HEK293 (cell line): ENCODE measurements at regions not wholly inside any gene's neighbourhood (a gene's known extent, or its start where the extent isn't known, plus 50 kb on each side); places are given as distances from the start of the nearest gene placed in this dataset.
A peak's percentile ranks its signal among the peaks of the same experiment; 100 is the strongest.

ENCODE experiments used
- CTCF ChIA-PET: fragments of 350-600 bp; formaldehyde crosslinking; extraction: SDS; loops from one replicate; lab custom pipeline; 2021; ENCODE audit warnings: antibody characterized with exemption; lab: Yijun Ruan, JAX
- POLR2A ChIA-PET: fragments of 300-600 bp; formaldehyde crosslinking; extraction: SDS; loops from one replicate; lab custom pipeline; 2020; ENCODE audit warnings: antibody characterized with exemption, inconsistent platforms; lab: Yijun Ruan, JAX
- H3K27ac ChIP-seq: fragments of 200-500 bp; sonication (Bioruptor generic); 2 replicates; pipeline ENCODE4 v1.5.1; 2014; ENCODE audit warnings: low read depth, low read length, control low read depth, inconsistent platforms; ENCODE audit errors: extremely low read depth
- H3K36me3 ChIP-seq, 2 experiments: fragments of 200-500 bp in 1 of 2; sonication (Bioruptor generic) in 1 of 2; 1 replicate in 1 of 2; 2 replicates in 1 of 2; pipeline ENCODE4 v1.5.1; 2014 to 2017; ENCODE audit warnings: inconsistent platforms in 2 of 2, low read length in 2 of 2; ENCODE audit not compliant: control insufficient read depth in 2 of 2, insufficient read depth in 1 of 2
- H3K4me1 ChIP-seq: fragments of 200-500 bp; sonication (Bioruptor generic); 2 replicates; pipeline ENCODE4 v1.5.1; 2014; ENCODE audit warnings: mild to moderate bottlenecking, low read length, inconsistent platforms; ENCODE audit not compliant: control insufficient read depth, insufficient read depth
- H3K4me3 ChIP-seq: 2 replicates; pipeline ENCODE4 v1.5.1; 2011; ENCODE audit warnings: low read depth, mild to moderate bottlenecking, control low read depth, low read length, moderate library complexity
- H3K9me3 ChIP-seq: fragments of 200-500 bp; sonication (Bioruptor generic); 2 replicates; pipeline ENCODE4 v1.5.1; 2014; ENCODE audit warnings: low read depth, low read length, inconsistent platforms; ENCODE audit not compliant: control insufficient read depth, insufficient read depth
- BCL11A ChIP-seq: fragments of 450-650 bp; formaldehyde crosslinking; IDR thresholded peaks from 2 replicates; pipeline ENCODE4 v1.5.1; 2016; ENCODE audit warnings: low read depth, missing biosample characterization, missing genetic modification characterization
- GLIS1 ChIP-seq: fragments of 450-650 bp; formaldehyde crosslinking; IDR thresholded peaks from 2 replicates; pipeline ENCODE4 v1.5.1; 2016; ENCODE audit warnings: missing biosample characterization, missing genetic modification characterization
- HOXD13 ChIP-seq: sonication (generic); formaldehyde crosslinking; IDR thresholded peaks from 2 replicates; pipeline ENCODE4 v1.8.0; 2022; ENCODE audit warnings: missing genetic modification reagents, borderline replicate concordance
- KLF8 ChIP-seq: fragments of 450-650 bp; formaldehyde crosslinking; IDR thresholded peaks from 2 replicates; pipeline ENCODE4 v1.5.1; 2016; ENCODE audit warnings: missing biosample characterization, missing genetic modification characterization
- MYNN ChIP-seq: fragments of 450-650 bp; formaldehyde crosslinking; IDR thresholded peaks from 2 replicates; pipeline ENCODE4 v1.5.1; 2016; ENCODE audit warnings: missing biosample characterization, missing genetic modification characterization, borderline replicate concordance
- OSR2 ChIP-seq: fragments of 450-650 bp; formaldehyde crosslinking; IDR thresholded peaks from 2 replicates; pipeline ENCODE4 v1.5.1; 2016; ENCODE audit warnings: missing biosample characterization, missing genetic modification characterization
- PRDM1 ChIP-seq: fragments of 450-650 bp; formaldehyde crosslinking; IDR thresholded peaks from 2 replicates; pipeline ENCODE4; 2016; ENCODE audit warnings: missing biosample characterization, missing genetic modification characterization
- SALL2 ChIP-seq: fragments of 450-650 bp; formaldehyde crosslinking; IDR thresholded peaks from 2 replicates; pipeline ENCODE4 v1.5.0; 2017; ENCODE audit warnings: missing biosample characterization, mild to moderate bottlenecking, missing genetic modification characterization, borderline replicate concordance
- ZBTB21 ChIP-seq: fragments of 450-650 bp; formaldehyde crosslinking; IDR thresholded peaks from 2 replicates; pipeline ENCODE4 v1.5.1; 2017; ENCODE audit warnings: missing biosample characterization, missing genetic modification characterization
- ZEB2 ChIP-seq: fragments of 450-650 bp; formaldehyde crosslinking; IDR thresholded peaks from 2 replicates; pipeline ENCODE4 v1.5.1; 2016; ENCODE audit warnings: missing biosample characterization, missing genetic modification characterization
- ZNF174 ChIP-seq: fragments of 450-650 bp; formaldehyde crosslinking; IDR thresholded peaks from 2 replicates; pipeline ENCODE4 v1.5.0; 2017; ENCODE audit warnings: missing biosample characterization, mild to moderate bottlenecking, missing genetic modification characterization
- ZNF239 ChIP-seq: fragments of 450-650 bp; formaldehyde crosslinking; IDR thresholded peaks from 2 replicates; pipeline ENCODE4 v1.5.1; 2016; ENCODE audit warnings: missing biosample characterization, missing genetic modification characterization
- ZNF266 ChIP-seq: fragments of 450-650 bp; formaldehyde crosslinking; IDR thresholded peaks from 2 replicates; pipeline ENCODE4 v1.5.1; 2016; ENCODE audit warnings: missing biosample characterization, missing genetic modification characterization, low read depth
- ZNF274 ChIP-seq, 2 experiments: fragments of 200-500 bp in 1 of 2; fragments of 450-650 bp in 1 of 2; sonication (Bioruptor generic) in 1 of 2; formaldehyde crosslinking in 1 of 2; IDR thresholded peaks; 2 replicates each; pipeline versions ENCODE4 v1.5.1 to v1.6.1; 2014 to 2016; ENCODE audit warnings: borderline replicate concordance in 1 of 2, inconsistent platforms in 1 of 2, low read length in 1 of 2, missing biosample characterization in 1 of 2, missing genetic modification characterization in 1 of 2
- ZNF354C ChIP-seq: fragments of 450-650 bp; formaldehyde crosslinking; IDR thresholded peaks from 2 replicates; pipeline ENCODE4 v1.5.1; 2016; ENCODE audit warnings: missing biosample characterization, missing genetic modification characterization, low read depth, borderline replicate concordance
- ZNF514 ChIP-seq: fragments of 450-650 bp; formaldehyde crosslinking; IDR thresholded peaks from 2 replicates; pipeline ENCODE4 v1.5.1; 2016; ENCODE audit warnings: missing biosample characterization, missing genetic modification characterization
- ZNF623 ChIP-seq: fragments of 450-650 bp; formaldehyde crosslinking; IDR thresholded peaks from 2 replicates; pipeline ENCODE4 v1.5.1; 2016; ENCODE audit warnings: missing biosample characterization, missing genetic modification characterization
- ZNF629 ChIP-seq: fragments of 450-650 bp; formaldehyde crosslinking; IDR thresholded peaks from 2 replicates; pipeline ENCODE4 v1.5.1; 2017; ENCODE audit warnings: missing biosample characterization, missing genetic modification characterization
- ZNF792 ChIP-seq: fragments of 450-650 bp; formaldehyde crosslinking; IDR thresholded peaks from 2 replicates; pipeline ENCODE4 v1.5.1; 2016; ENCODE audit warnings: missing biosample characterization, missing genetic modification characterization
- ZNF830 ChIP-seq: fragments of 450-650 bp; IDR thresholded peaks from 2 replicates; pipeline ENCODE4 v1.5.0; 2018; ENCODE audit warnings: missing biosample characterization, missing genetic modification characterization, low read depth, mild to moderate bottlenecking, moderate library complexity
- TF ChIP-seq, protein P1 (sequence below): fragments of 450-650 bp; formaldehyde crosslinking; IDR thresholded peaks from 2 replicates; pipeline ENCODE4 v1.5.1; 2016; ENCODE audit warnings: missing biosample characterization, missing genetic modification characterization, borderline replicate concordance
- TF ChIP-seq, protein P2 (sequence below): fragments of 450-650 bp; formaldehyde crosslinking; IDR thresholded peaks from 2 replicates; pipeline ENCODE4 v1.5.1; 2017; ENCODE audit warnings: missing biosample characterization, missing genetic modification characterization
- TF ChIP-seq, protein P3 (sequence below): fragments of 450-650 bp; formaldehyde crosslinking; IDR thresholded peaks from 2 replicates; pipeline ENCODE4 v1.5.1; 2016; ENCODE audit warnings: missing biosample characterization, missing genetic modification characterization, low read depth

DNA sequence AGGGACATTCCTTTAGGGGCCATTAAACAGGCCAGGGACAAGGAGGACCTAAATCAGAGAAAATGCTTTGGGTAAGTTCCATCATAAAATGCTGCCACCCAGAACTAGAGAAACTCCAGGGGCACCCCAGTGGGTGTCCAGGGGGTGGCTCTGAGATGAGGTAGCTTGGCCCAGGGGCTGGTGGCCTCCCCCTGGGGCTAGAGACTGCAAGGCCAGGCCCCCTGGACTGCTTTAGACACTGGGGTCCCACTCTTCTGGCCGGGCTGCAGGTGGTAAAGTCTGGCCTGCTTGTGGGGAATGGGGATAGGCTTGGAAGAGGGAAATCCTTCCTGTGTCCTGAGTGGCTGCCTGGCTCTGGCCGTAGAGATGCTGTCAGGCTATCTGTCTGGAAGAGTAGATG is 169.6 kb upstream of the PODXL start:
- ChIA-PET CTCF (interaction anchor here (1.1 kb wide), 1 partner anchor 76 kb away, joined by 6 read pairs; no protein-coding TSS in a partner anchor), POLR2A (no interaction called here)
- Histone ChIP-seq H3K4me1 (0 out of 2 replicates have a peak, but pooled peaks cover 2% of the 10 kb centered on the region), H3K27ac (no peak overlapping the region), H3K36me3 (no peaks in the 10 kb centered on the region), H3K4me3 (no peak overlapping the region), H3K9me3 (no peaks in the 10 kb centered on the region)
- TF ChIP-seq BCL11A (tag by site-specific recombination) (no peak), GLIS1 (tag by site-specific recombination) (peak; percentile 85), ZNF274 (IDR thresholded peaks at IDR 0.05; ENCODE audit: low read length) (no peak), ZNF274 (tag by site-specific recombination; IDR thresholded peaks at IDR 0.05; ENCODE audit: borderline replicate concordance) (no peak), ZNF174 (tag by site-specific recombination) (no peak), SALL2 (no peak), ZNF830 (tag by site-specific recombination) (no peak)
- TF ChIP-seq, protein P1, sequence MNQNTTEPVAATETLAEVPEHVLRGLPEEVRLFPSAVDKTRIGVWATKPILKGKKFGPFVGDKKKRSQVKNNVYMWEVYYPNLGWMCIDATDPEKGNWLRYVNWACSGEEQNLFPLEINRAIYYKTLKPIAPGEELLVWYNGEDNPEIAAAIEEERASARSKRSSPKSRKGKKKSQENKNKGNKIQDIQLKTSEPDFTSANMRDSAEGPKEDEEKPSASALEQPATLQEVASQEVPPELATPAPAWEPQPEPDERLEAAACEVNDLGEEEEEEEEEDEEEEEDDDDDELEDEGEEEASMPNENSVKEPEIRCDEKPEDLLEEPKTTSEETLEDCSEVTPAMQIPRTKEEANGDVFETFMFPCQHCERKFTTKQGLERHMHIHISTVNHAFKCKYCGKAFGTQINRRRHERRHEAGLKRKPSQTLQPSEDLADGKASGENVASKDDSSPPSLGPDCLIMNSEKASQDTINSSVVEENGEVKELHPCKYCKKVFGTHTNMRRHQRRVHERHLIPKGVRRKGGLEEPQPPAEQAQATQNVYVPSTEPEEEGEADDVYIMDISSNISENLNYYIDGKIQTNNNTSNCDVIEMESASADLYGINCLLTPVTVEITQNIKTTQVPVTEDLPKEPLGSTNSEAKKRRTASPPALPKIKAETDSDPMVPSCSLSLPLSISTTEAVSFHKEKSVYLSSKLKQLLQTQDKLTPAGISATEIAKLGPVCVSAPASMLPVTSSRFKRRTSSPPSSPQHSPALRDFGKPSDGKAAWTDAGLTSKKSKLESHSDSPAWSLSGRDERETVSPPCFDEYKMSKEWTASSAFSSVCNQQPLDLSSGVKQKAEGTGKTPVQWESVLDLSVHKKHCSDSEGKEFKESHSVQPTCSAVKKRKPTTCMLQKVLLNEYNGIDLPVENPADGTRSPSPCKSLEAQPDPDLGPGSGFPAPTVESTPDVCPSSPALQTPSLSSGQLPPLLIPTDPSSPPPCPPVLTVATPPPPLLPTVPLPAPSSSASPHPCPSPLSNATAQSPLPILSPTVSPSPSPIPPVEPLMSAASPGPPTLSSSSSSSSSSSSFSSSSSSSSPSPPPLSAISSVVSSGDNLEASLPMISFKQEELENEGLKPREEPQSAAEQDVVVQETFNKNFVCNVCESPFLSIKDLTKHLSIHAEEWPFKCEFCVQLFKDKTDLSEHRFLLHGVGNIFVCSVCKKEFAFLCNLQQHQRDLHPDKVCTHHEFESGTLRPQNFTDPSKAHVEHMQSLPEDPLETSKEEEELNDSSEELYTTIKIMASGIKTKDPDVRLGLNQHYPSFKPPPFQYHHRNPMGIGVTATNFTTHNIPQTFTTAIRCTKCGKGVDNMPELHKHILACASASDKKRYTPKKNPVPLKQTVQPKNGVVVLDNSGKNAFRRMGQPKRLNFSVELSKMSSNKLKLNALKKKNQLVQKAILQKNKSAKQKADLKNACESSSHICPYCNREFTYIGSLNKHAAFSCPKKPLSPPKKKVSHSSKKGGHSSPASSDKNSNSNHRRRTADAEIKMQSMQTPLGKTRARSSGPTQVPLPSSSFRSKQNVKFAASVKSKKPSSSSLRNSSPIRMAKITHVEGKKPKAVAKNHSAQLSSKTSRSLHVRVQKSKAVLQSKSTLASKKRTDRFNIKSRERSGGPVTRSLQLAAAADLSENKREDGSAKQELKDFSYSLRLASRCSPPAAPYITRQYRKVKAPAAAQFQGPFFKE: no peak

DNA sequence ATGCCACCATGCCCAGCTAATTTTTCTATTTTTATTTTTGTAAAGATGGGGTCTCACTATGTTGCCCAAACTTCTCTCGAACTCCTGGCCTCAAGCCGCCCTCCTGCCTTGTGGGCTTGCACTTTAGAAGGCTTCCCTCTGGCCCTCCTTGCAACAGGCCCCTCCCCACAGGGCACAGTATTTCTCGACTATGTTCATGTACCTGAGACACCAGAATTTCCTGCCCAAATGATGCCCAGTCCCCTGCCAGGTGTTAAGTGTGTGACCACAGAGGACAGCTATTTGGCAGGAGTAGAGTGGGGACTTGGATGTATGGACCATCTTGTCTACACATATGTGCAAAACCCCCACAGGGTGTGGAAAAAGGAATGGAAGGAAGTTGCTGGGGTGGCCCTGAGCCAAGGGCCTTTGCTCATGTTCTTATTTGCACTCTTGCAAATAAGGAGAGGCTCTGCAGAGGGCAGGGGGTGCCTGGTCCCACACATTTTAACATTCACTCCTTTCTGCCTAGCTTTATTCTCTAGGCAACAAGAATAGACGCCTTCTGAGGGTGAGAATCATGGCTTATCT is 168.4 kb upstream of the PODXL start:
- no peak overlapping the region for H3K27ac ChIP-seq
- POLR2A ChIA-PET: no interaction called here
- CTCF ChIA-PET: interaction anchor here (1.1 kb wide), 1 partner anchor 77 kb away, joined by 6 read pairs; no protein-coding TSS in a partner anchor
- no peaks in the 10 kb centered on the region for H3K36me3 ChIP-seq
- TF ChIP-seq OSR2 (no peak), ZNF174 (tag by site-specific recombination) (no peak), ZNF239 (no peak), ZNF623 (tag by site-specific recombination) (no peak), MYNN (tag by site-specific recombination) (no peak), ZNF266 (no peak)
- H3K4me1 ChIP-seq: 0 out of 2 replicates have a peak, but pooled peaks cover 2% of the 10 kb centered on the region
- no peak overlapping the region for H3K4me3 ChIP-seq
- H3K9me3 ChIP-seq: no peaks in the 10 kb centered on the region

DNA sequence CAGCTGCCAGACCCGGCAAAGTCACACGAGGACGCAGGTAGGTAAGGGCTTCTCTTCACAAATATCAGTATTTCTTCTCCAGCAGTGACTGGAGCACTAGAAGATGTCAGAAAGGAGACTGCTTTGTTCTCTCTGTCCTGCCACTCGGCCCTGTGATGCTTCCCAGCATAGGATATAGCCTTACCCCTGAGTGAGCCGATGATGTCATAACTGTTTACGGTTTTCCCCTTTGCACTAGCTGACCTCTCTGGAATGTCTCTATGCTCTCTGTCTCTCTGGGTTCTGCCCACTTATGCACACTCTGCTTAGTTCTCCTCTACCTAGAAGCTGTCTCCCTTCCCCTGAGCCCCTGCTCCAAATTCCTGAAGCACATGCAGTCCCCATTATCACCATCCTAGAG is 167.5 kb upstream of the PODXL start:
- Histone ChIP-seq H3K36me3 (no peaks in the 10 kb centered on the region), H3K4me3 (no peak overlapping the region), H3K4me1 (0 out of 2 replicates have a peak, but pooled peaks cover 2% of the 10 kb centered on the region), H3K9me3 (no peaks in the 10 kb centered on the region), H3K27ac (no peak overlapping the region)
- ChIA-PET CTCF (interaction anchor here (0.7 to 2.0 kb wide), 5 partner anchors 31 to 857 kb away, joined by 3 to 7 read pairs (median 5); no protein-coding TSS in a partner anchor), POLR2A (interaction anchor here (1.2 kb wide), 1 partner anchor 12 kb away, joined by 3 read pairs; no protein-coding TSS in a partner anchor)
- no peak for TF ChIP-seq ZNF792 (tag by site-specific recombination)
- no peak for TF ChIP-seq ZNF354C (tag by site-specific recombination)
- TF ChIP-seq, protein P2, sequence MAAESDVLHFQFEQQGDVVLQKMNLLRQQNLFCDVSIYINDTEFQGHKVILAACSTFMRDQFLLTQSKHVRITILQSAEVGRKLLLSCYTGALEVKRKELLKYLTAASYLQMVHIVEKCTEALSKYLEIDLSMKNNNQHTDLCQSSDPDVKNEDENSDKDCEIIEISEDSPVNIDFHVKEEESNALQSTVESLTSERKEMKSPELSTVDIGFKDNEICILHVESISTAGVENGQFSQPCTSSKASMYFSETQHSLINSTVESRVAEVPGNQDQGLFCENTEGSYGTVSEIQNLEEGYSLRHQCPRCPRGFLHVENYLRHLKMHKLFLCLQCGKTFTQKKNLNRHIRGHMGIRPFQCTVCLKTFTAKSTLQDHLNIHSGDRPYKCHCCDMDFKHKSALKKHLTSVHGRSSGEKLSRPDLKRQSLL: peak; percentile 49; the same call in 1 of the 2 replicates
- no peak for TF ChIP-seq HOXD13
- peak; percentile 74 for TF ChIP-seq GLIS1 (tag by site-specific recombination)
- TF ChIP-seq ZBTB21: peak; percentile 88
- 0 out of 2 replicates have a peak, but pooled peaks have one; percentile 21 for TF ChIP-seq ZEB2 (tag by site-specific recombination)
- TF ChIP-seq PRDM1 (tag by site-specific recombination): peak; percentile 43; the same call in 1 of the 2 replicates
- TF ChIP-seq, protein P3, sequence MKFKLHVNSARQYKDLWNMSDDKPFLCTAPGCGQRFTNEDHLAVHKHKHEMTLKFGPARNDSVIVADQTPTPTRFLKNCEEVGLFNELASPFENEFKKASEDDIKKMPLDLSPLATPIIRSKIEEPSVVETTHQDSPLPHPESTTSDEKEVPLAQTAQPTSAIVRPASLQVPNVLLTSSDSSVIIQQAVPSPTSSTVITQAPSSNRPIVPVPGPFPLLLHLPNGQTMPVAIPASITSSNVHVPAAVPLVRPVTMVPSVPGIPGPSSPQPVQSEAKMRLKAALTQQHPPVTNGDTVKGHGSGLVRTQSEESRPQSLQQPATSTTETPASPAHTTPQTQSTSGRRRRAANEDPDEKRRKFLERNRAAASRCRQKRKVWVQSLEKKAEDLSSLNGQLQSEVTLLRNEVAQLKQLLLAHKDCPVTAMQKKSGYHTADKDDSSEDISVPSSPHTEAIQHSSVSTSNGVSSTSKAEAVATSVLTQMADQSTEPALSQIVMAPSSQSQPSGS (tag by site-specific recombination): peak; percentile 95
- TF ChIP-seq KLF8 (tag by site-specific recombination): no peak
- peak; percentile 92 for TF ChIP-seq ZNF629 (tag by site-specific recombination)
- no peak for TF ChIP-seq ZNF514 (tag by site-specific recombination)
